ENCODE measurements at regions not wholly inside any gene's neighbourhood (a gene's known extent, or its start where the extent isn't known, plus 50 kb on each side); places are given as distances from the start of the nearest gene placed in this dataset.

DNA sequence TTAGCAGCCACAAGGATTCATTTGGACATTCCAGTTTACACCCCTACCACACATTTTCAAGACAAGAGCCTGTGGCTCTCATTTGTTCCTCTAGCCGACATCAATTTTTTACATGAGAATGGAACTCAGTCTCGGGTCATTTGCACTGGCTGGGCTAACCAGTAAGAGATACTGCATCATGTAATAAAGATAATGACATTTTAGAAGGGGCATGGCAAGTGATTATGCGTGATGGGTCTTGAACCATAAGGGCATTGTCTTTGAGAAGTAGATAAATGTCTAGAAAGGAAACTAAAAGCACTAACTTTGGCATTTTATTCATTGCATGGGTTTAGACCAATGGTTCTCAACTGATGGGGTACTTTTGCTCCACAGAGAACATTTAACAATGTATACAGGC lies 146.0 kb upstream of the GRM7 start:
- DNase-seq (no peak), ATAC-seq (no peak)
- H3K4me1 ChIP-seq, result no peaks in the 10 kb centered on the region
- H3K4me3 ChIP-seq, result no peak overlapping the region
- intact Hi-C loops (cut with DNase I), result no loop called here
- H3K27ac ChIP-seq, result no peak overlapping the region
- no peaks in the 10 kb centered on the region for H3K27me3 ChIP-seq
- no peaks in the 10 kb centered on the region for H3K9me3 ChIP-seq
- WGBS, 4 donors, result 80 to 84% (median 83%) methylated on average over 3 of the region's 3 CpGs
- TF ChIP-seq POLR2A (IDR thresholded peaks at IDR 0.05), result no peak
- TF ChIP-seq, protein P1, sequence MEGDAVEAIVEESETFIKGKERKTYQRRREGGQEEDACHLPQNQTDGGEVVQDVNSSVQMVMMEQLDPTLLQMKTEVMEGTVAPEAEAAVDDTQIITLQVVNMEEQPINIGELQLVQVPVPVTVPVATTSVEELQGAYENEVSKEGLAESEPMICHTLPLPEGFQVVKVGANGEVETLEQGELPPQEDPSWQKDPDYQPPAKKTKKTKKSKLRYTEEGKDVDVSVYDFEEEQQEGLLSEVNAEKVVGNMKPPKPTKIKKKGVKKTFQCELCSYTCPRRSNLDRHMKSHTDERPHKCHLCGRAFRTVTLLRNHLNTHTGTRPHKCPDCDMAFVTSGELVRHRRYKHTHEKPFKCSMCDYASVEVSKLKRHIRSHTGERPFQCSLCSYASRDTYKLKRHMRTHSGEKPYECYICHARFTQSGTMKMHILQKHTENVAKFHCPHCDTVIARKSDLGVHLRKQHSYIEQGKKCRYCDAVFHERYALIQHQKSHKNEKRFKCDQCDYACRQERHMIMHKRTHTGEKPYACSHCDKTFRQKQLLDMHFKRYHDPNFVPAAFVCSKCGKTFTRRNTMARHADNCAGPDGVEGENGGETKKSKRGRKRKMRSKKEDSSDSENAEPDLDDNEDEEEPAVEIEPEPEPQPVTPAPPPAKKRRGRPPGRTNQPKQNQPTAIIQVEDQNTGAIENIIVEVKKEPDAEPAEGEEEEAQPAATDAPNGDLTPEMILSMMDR (IDR thresholded peaks at IDR 0.05), result no peak
- no peaks in the 10 kb centered on the region for H3K36me3 ChIP-seq

DNA sequence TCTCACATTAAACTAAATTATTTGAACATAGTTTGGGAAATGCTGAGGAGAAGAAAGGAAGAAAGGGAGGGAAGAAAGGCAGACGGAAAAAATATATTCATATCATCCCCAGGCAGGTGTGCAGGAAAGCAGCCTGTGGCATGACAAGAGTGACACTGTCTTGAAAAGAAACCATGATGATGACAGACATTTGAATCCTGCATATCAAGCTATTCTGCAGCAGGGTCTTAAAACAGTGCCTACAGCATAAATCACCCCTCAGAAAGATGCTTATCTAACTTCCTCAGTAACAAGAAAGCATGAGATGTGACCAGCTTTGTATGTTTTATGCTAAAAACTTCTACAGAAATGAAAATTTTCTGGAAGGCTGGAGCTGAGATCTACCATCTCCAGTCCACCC lies 144.5 kb upstream of the GRM7 start:
- intact Hi-C loops (cut with DNase I), result no loop called here

DNA sequence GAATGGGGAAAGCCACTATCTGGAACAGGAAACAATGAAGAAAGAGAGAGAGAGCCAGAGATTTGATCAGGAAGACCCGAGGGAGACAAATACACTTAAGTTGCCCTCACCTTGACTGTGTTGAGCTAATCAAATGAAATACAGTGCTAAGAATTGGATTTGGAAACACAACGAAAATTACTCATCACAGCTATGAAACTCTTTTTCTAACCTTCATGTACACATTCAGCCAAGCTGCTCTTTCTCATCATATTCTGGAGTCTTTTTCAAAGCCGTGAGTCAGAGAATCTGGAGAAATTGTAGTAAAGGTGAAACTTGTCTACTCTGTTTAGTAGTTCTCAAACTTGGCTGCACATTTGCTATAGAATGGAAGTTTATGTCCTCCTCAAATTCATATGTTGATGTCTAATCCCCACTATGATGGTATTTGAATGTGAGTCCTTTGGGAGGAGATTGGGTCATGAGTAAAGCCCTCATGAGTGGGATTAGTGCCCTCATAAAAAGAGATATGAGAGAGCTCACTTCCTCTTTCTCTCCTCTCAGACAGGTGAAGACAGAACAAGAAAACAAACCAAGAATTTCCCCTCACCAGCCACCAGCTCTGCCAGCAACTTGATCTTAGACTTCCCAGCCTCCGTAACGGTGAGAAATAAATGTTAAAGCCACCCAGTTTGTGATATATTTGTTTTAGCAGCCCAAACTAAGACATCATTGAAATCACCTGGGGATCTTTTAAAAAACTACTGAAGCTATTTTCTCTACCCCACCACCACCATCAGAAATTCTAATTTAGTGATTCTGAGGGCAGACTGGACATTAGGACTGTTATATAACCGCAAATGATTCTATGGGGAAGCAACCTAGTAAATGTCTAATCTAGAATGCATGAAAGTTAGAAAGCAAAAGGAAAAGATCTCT lies 143.6 kb upstream of the GRM7 start:
- Histone ChIP-seq H3K4me1 (no peaks in the 10 kb centered on the region), H3K27me3 (no peaks in the 10 kb centered on the region), H3K9me3 (no peaks in the 10 kb centered on the region), H3K4me3 (no peak overlapping the region), H3K36me3 (no peaks in the 10 kb centered on the region), H3K27ac (no peak overlapping the region)
- DNase-seq (no peak), ATAC-seq (no peak)
- 75 to 82% (median 77%) methylated on average over 6 of the region's 6 CpGs for WGBS, 4 donors
- TF ChIP-seq POLR2A (IDR thresholded peaks at IDR 0.05), result no peak
- TF ChIP-seq, protein P1 (IDR thresholded peaks at IDR 0.05), result no peak
- intact Hi-C loops (cut with DNase I), result no loop called here

More for the DNA sequence above, 144.5 kb upstream of the GRM7 start:
- DNase-seq, result no peak
- no peak overlapping the region for H3K4me3 ChIP-seq
- H3K27me3 ChIP-seq, result no peaks in the 10 kb centered on the region
- H3K9me3 ChIP-seq, result no peaks in the 10 kb centered on the region
- no peak for ATAC-seq
- TF ChIP-seq, protein P1 (IDR thresholded peaks at IDR 0.05), result no peak
- TF ChIP-seq POLR2A (IDR thresholded peaks at IDR 0.05), result no peak
- 31 to 79% (median 66%) methylated on average over 1 of the region's 1 CpG for WGBS, 4 donors
- no peaks in the 10 kb centered on the region for H3K36me3 ChIP-seq
- H3K4me1 ChIP-seq, result no peaks in the 10 kb centered on the region
- no peak overlapping the region for H3K27ac ChIP-seq

DNA sequence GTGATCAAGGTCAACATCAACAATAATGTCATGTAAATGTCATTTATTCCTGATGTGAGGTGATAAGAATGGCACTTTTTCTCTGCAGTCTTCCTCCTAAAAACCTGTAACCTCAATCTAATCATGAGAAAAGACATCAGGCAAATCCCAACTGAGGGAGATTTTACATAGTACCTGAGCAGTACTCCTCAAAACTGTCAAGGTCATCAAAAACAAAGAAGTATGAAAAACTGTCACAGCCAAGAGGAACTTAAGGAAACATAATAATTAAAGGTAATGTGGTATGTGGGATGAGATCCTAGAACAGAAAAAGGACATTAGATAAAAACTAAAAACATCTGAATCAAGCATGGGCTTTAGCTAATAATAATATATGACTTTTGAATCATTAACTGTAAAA lies 140.9 kb upstream of the GRM7 start:
- no peak for TF ChIP-seq POLR2A (IDR thresholded peaks at IDR 0.05)
- TF ChIP-seq, protein P1 (IDR thresholded peaks at IDR 0.05), result no peak
- no peak overlapping the region for H3K27ac ChIP-seq
- ATAC-seq, result no peak
- no peaks in the 10 kb centered on the region for H3K27me3 ChIP-seq
- H3K4me1 ChIP-seq, result no peaks in the 10 kb centered on the region
- H3K9me3 ChIP-seq, result no peaks in the 10 kb centered on the region
- H3K4me3 ChIP-seq, result no peak overlapping the region
- no peaks in the 10 kb centered on the region for H3K36me3 ChIP-seq
- intact Hi-C loops (cut with DNase I), result no loop called here
- no peak for DNase-seq
